ENCODE measurements at regions not wholly inside any gene's neighbourhood (a gene's known extent, or its start where the extent isn't known, plus 50 kb on each side); places are given as distances from the start of the nearest gene placed in this dataset.

- H3K27me3 ChIP-seq: no peaks in the 10 kb centered on the region
- H3K79me2 ChIP-seq: no peaks in the 10 kb centered on the region
- DNase-seq (ENCODE audit: low spot score): peak; percentile 19
- no peak for TF ChIP-seq EZH2phosphoT487 (IDR thresholded peaks at IDR 0.05; ENCODE audit: low read depth, severe bottlenecking, unreplicated experiment)
- TF ChIP-seq CTCF (IDR thresholded peaks at IDR 0.05; ENCODE audit: poor library complexity): no peak
- no peak for TF ChIP-seq EZH2 (IDR thresholded peaks at IDR 0.05; ENCODE audit: borderline replicate concordance)
- H3K4me3 ChIP-seq: no peak overlapping the region
- peak overlapping the region; percentile 59 for H3K4me2 ChIP-seq
- H3K36me3 ChIP-seq (replicated peaks; ENCODE audit: insufficient read depth, low read depth): no peaks in the 10 kb centered on the region
- H4K20me1 ChIP-seq (ENCODE audit: insufficient read depth, poor library complexity, severe bottlenecking): no peaks in the 10 kb centered on the region
- H3K9me2 ChIP-seq (replicated peaks; ENCODE audit: insufficient read depth): no peaks in the 10 kb centered on the region
- H3K27ac ChIP-seq: peak overlapping the region; percentile 14
- WGBS (ENCODE audit: low lambda C conversion rate, missing lambda C conversion rate): 36% methylated on average over 5 of the region's 5 CpGs
- peaks cover 6% of the 10 kb centered on the region for H3K4me1 ChIP-seq (ENCODE audit: insufficient read depth)
- no peaks in the 10 kb centered on the region for H3K9me3 ChIP-seq (ENCODE audit: low read depth)
- peak overlapping the region; percentile 18 for H2AFZ ChIP-seq
These were observed 142.8 kb downstream of the BTG1 start for GRCh38 chr12:92002673-92003382.

- WGBS (ENCODE audit: low lambda C conversion rate, missing lambda C conversion rate): 76% methylated on average over 1 of the region's 1 CpG
- no peak overlapping the region for H3K4me3 ChIP-seq
- no peak for DNase-seq (ENCODE audit: low spot score)
These were observed 143.4 kb downstream of the BTG1 start for GRCh38 chr12:92002195-92002649.

GRCh38 chr12:92000597-92000996, 145.0 kb downstream of the BTG1 start:
- H3K4me1 ChIP-seq (ENCODE audit: insufficient read depth): peaks cover 6% of the 10 kb centered on the region
- no peak for TF ChIP-seq EZH2 (IDR thresholded peaks at IDR 0.05; ENCODE audit: borderline replicate concordance)
- no peak for TF ChIP-seq EZH2phosphoT487 (IDR thresholded peaks at IDR 0.05; ENCODE audit: low read depth, severe bottlenecking, unreplicated experiment)
- TF ChIP-seq CTCF (IDR thresholded peaks at IDR 0.05; ENCODE audit: poor library complexity): no peak
- H3K9me2 ChIP-seq (replicated peaks; ENCODE audit: insufficient read depth): no peaks in the 10 kb centered on the region
- H3K79me2 ChIP-seq: no peaks in the 10 kb centered on the region
- H4K20me1 ChIP-seq (ENCODE audit: insufficient read depth, poor library complexity, severe bottlenecking): no peaks in the 10 kb centered on the region
- no peak overlapping the region for H3K4me3 ChIP-seq
- WGBS (ENCODE audit: low lambda C conversion rate, missing lambda C conversion rate): 98% methylated on average over 2 of the region's 2 CpGs
- H3K36me3 ChIP-seq (replicated peaks; ENCODE audit: insufficient read depth, low read depth): no peaks in the 10 kb centered on the region
- no peak overlapping the region for H2AFZ ChIP-seq
- no peak for DNase-seq (ENCODE audit: low spot score)
- no peaks in the 10 kb centered on the region for H3K27me3 ChIP-seq
- no peaks in the 10 kb centered on the region for H3K9me3 ChIP-seq (ENCODE audit: low read depth)
- H3K27ac ChIP-seq: no peak overlapping the region
- H3K4me2 ChIP-seq: no peak overlapping the region

More at GRCh38 chr12:92002195-92002649, 143.4 kb downstream of the BTG1 start:
- no peaks in the 10 kb centered on the region for H3K9me3 ChIP-seq (ENCODE audit: low read depth)
- peaks cover 6% of the 10 kb centered on the region for H3K4me1 ChIP-seq (ENCODE audit: insufficient read depth)
- TF ChIP-seq EZH2phosphoT487 (IDR thresholded peaks at IDR 0.05; ENCODE audit: low read depth, severe bottlenecking, unreplicated experiment): no peak
- no peaks in the 10 kb centered on the region for H3K9me2 ChIP-seq (replicated peaks; ENCODE audit: insufficient read depth)
- H3K79me2 ChIP-seq: no peaks in the 10 kb centered on the region
- H3K27ac ChIP-seq: peak overlapping the region; percentile 14
- no peaks in the 10 kb centered on the region for H4K20me1 ChIP-seq (ENCODE audit: insufficient read depth, poor library complexity, severe bottlenecking)
- H3K27me3 ChIP-seq: no peaks in the 10 kb centered on the region
- H2AFZ ChIP-seq: peak overlapping the region; percentile 18
- peak overlapping the region; percentile 59 for H3K4me2 ChIP-seq
- no peaks in the 10 kb centered on the region for H3K36me3 ChIP-seq (replicated peaks; ENCODE audit: insufficient read depth, low read depth)

- no peaks in the 10 kb centered on the region for H3K9me2 ChIP-seq (replicated peaks; ENCODE audit: insufficient read depth)
- TF ChIP-seq CTCF (IDR thresholded peaks at IDR 0.05; ENCODE audit: poor library complexity) (no peak), EZH2phosphoT487 (IDR thresholded peaks at IDR 0.05; ENCODE audit: low read depth, severe bottlenecking, unreplicated experiment) (no peak), EZH2 (IDR thresholded peaks at IDR 0.05; ENCODE audit: borderline replicate concordance) (no peak)
- H3K27ac ChIP-seq: no peak overlapping the region
- H3K36me3 ChIP-seq (replicated peaks; ENCODE audit: insufficient read depth, low read depth): no peaks in the 10 kb centered on the region
- no peak overlapping the region for H3K4me3 ChIP-seq
- no peak overlapping the region for H2AFZ ChIP-seq
- no peaks in the 10 kb centered on the region for H3K79me2 ChIP-seq
- DNase-seq (ENCODE audit: low spot score): no peak
- 95% methylated on average over 1 of the region's 1 CpG for WGBS (ENCODE audit: low lambda C conversion rate, missing lambda C conversion rate)
- H3K27me3 ChIP-seq: no peaks in the 10 kb centered on the region
- no peak overlapping the region for H3K4me2 ChIP-seq
- H3K9me3 ChIP-seq (ENCODE audit: low read depth): no peaks in the 10 kb centered on the region
- H3K4me1 ChIP-seq (ENCODE audit: insufficient read depth): peaks cover 6% of the 10 kb centered on the region
- H4K20me1 ChIP-seq (ENCODE audit: insufficient read depth, poor library complexity, severe bottlenecking): no peaks in the 10 kb centered on the region
These were observed 145.8 kb downstream of the BTG1 start for GRCh38 chr12:91999823-92000222.

Data from hepatocyte (in vitro differentiated cells).